ENCODE measurements at regions not wholly inside any gene's neighbourhood (a gene's known extent, or its start where the extent isn't known, plus 50 kb on each side); places are given as distances from the start of the nearest gene placed in this dataset.

- FAIRE-seq (no peak), DNase-seq (ENCODE audit: low read depth, low spot score) (no peak), ATAC-seq (peak; percentile 11; the same call in 2 of the 3 replicates)
- no peak overlapping the region for H2AFZ ChIP-seq (ENCODE audit: control insufficient read depth, low read depth, low read length)
- no peaks in the 10 kb centered on the region; the same call in 2 of the 3 replicates for H3K9me3 ChIP-seq (replicated peaks; ENCODE audit: control insufficient read depth, insufficient read depth, low read length)
- ChIA-PET SMC1A (ENCODE audit: uncharacterized antibody, unreplicated experiment) (interaction anchor here (0.7 to 28.0 kb wide), 12 partner anchors 9 to 156 kb away, joined by 3 to 636 read pairs (median 4); no protein-coding TSS in a partner anchor), POLR2A (interaction anchor here (0.6 to 1.0 kb wide), 3 partner anchors 14 to 158 kb away, joined by 3 read pairs; no protein-coding TSS in a partner anchor), CTCF (interaction anchor here (1.0 to 20.9 kb wide), 3 partner anchors 84 to 183 kb away, joined by 3 to 537 read pairs (median 237); no protein-coding TSS in a partner anchor), RAD21 (ENCODE audit: unreplicated experiment) (interaction anchor here (0.5 to 2.5 kb wide), 5 partner anchors 23 to 86 kb away, joined by 3 to 10 read pairs (median 8); no protein-coding TSS in a partner anchor)
- H3K4me1 ChIP-seq (ENCODE audit: control insufficient read depth, insufficient read depth, low read length) = peaks cover 27% of the 10 kb centered on the region
- no peak overlapping the region for H3K4me3 ChIP-seq
- in situ Hi-C loops (cut with MboI) = no loop called here
- peaks cover 8 to 22% of the 10 kb centered on the region in 2 experiments; a peak in 3 of 4 replicates for H3K36me3 ChIP-seq (ENCODE audit: control insufficient read depth in 2 of 2, insufficient read depth in 2 of 2, low read length in 1 of 2)
- H3K27me3 ChIP-seq (replicated peaks in 1 of 2; ENCODE audit: control insufficient read depth in 2 of 2, insufficient read depth in 2 of 2, low read length in 1 of 2) = no peaks in the 10 kb centered on the region
- peak overlapping the region; percentile 44 for H3K4me2 ChIP-seq (ENCODE audit: control insufficient read depth, insufficient read depth)
- TF ChIP-seq NFYB (IDR thresholded peaks at IDR 0.05; ENCODE audit: insufficient read depth, low read depth, low read length) = no peak
- TF ChIP-seq YY1 (IDR thresholded peaks at IDR 0.05; ENCODE audit: low read depth, low read length) = no peak
- no peak for TF ChIP-seq FOXK2 (IDR thresholded peaks at IDR 0.05)
- 0 out of 2 replicates have a peak, but pooled peaks have one; percentile 38 for TF ChIP-seq ZBTB33 (IDR thresholded peaks at IDR 0.05)
- TF ChIP-seq SMC3 (IDR thresholded peaks at IDR 0.05; ENCODE audit: borderline replicate concordance, low read length) = no peak
- no peak for TF ChIP-seq SRF (IDR thresholded peaks at IDR 0.05; ENCODE audit: low read depth in 2 of 2, low read length in 2 of 2)
- TF ChIP-seq IRF4 (IDR thresholded peaks at IDR 0.05; ENCODE audit: low read depth, low read length) = no peak
- no peak for TF ChIP-seq RUNX3 (IDR thresholded peaks at IDR 0.05; ENCODE audit: low read length)
- no peak overlapping the region for H3K9ac ChIP-seq (ENCODE audit: control insufficient read depth, insufficient read depth, low read length)
- peaks cover 7% of the 10 kb centered on the region for H4K20me1 ChIP-seq (ENCODE audit: control insufficient read depth, insufficient read depth)
- BruUV-seq (replicated peaks) = no TSS peak
- intact Hi-C loops (cut with micrococcal nuclease; ENCODE audit: unreplicated experiment) = no loop called here
- 85% methylated on average over 5 of the region's 5 CpGs for WGBS (ENCODE audit: insufficient coverage, insufficient replicate concordance, low lambda C conversion rate, missing lambda C conversion rate)
- no peak overlapping the region for H3K27ac ChIP-seq (ENCODE audit: control insufficient read depth, insufficient read depth)
- peaks cover 91% of the 10 kb centered on the region for H3K79me2 ChIP-seq (ENCODE audit: control insufficient read depth, insufficient read depth, low read length)
These were observed 143.2 kb downstream of the C9orf152 start for GRCh38 chr9:110064803-110065202.
